Liver (tissue), 8 donors: ENCODE measurements at regions not wholly inside any gene's neighbourhood (a gene's known extent, or its start where the extent isn't known, plus 50 kb on each side); places are given as distances from the start of the nearest gene placed in this dataset.

Source experiments
- DNase-seq: peaks from one replicate; pipeline ENCODE4 v3.0.0-alpha.2; 2017; ENCODE audit warnings: low spot score
- H3K27ac ChIP-seq, 2 donors: one replicate each; pipeline ENCODE4 v1.7.0; 2013; ENCODE audit warnings: inconsistent platforms in 2 of 2, low read length in 2 of 2, control low read depth in 1 of 2, low read depth in 1 of 2, mild to moderate bottlenecking in 1 of 2
- H3K27me3 ChIP-seq, 4 donors: one replicate each; pipeline versions ENCODE4 v1.6.1 to v1.7.0; 2013; ENCODE audit warnings: low read length in 3 of 4, inconsistent platforms in 1 of 4, mild to moderate bottlenecking in 1 of 4, moderate library complexity in 1 of 4; ENCODE audit not compliant: control insufficient read depth in 4 of 4, insufficient read depth in 4 of 4
- H3K36me3 ChIP-seq, 4 donors: one replicate each; pipeline versions ENCODE4 v1.6.1 to v1.7.0; 2013; ENCODE audit warnings: low read length in 3 of 4, mild to moderate bottlenecking in 3 of 4, low read depth in 1 of 4, moderate library complexity in 1 of 4; ENCODE audit not compliant: control insufficient read depth in 4 of 4, insufficient read depth in 3 of 4
- H3K4me1 ChIP-seq, 4 donors: one replicate each; pipeline versions ENCODE4 v1.6.1 to v1.7.0; 2013; ENCODE audit warnings: low read length in 3 of 4, mild to moderate bottlenecking in 3 of 4, moderate library complexity in 1 of 4; ENCODE audit not compliant: control insufficient read depth in 4 of 4, insufficient read depth in 4 of 4
- H3K4me3 ChIP-seq, 3 donors: one replicate each; pipeline versions ENCODE4 v1.6.1 to v1.7.0; 2013; ENCODE audit warnings: low read length in 3 of 3, control low read depth in 1 of 3, low read depth in 1 of 3, mild to moderate bottlenecking in 1 of 3
- H3K9ac ChIP-seq, 2 donors: one replicate each; pipeline ENCODE4 v1.7.0; 2013; ENCODE audit warnings: low read length in 2 of 2, mild to moderate bottlenecking in 2 of 2, moderate library complexity in 2 of 2, control low read depth in 1 of 2, low read depth in 1 of 2
- H3K9me3 ChIP-seq, 4 donors: one replicate each; pipeline versions ENCODE4 v1.6.1 to v1.7.0; 2013; ENCODE audit warnings: low read length in 3 of 4; ENCODE audit not compliant: control insufficient read depth in 4 of 4
- EGR1 ChIP-seq, 2 donors: IDR thresholded peaks; 2 replicates each; pipeline ENCODE4 v1.6.1; 2016 to 2018; ENCODE audit warnings: antibody characterized with exemption in 2 of 2, low read depth in 2 of 2
- FOXA1 ChIP-seq: IDR thresholded peaks from 2 replicates; pipeline ENCODE4 v1.6.1; 2016; ENCODE audit warnings: antibody characterized with exemption
- FOXA2 ChIP-seq: IDR thresholded peaks from 2 replicates; pipeline ENCODE4 v1.6.1; 2016; ENCODE audit warnings: antibody characterized with exemption
- GABPA ChIP-seq, 2 donors: IDR thresholded peaks in 1 of 2; conservative IDR thresholded peaks in 1 of 2; 2 replicates each; pipeline ENCODE4 v1.6.1; 2016; ENCODE audit warnings: antibody characterized with exemption in 2 of 2, mild to moderate bottlenecking in 1 of 2, moderate library complexity in 1 of 2
- HNF4A ChIP-seq, 2 donors: conservative IDR thresholded peaks; 2 replicates each; pipeline ENCODE4 v1.6.1; 2016; ENCODE audit warnings: antibody characterized with exemption in 2 of 2, mild to moderate bottlenecking in 2 of 2
- HNF4G ChIP-seq: IDR thresholded peaks from 2 replicates; pipeline ENCODE4 v1.6.1; 2016; ENCODE audit warnings: antibody characterized with exemption
- JUND ChIP-seq, 2 donors: IDR thresholded peaks; 2 replicates each; pipeline ENCODE4 v1.6.1; 2016; ENCODE audit warnings: antibody characterized with exemption in 2 of 2
- NR2F2 ChIP-seq: IDR thresholded peaks from 2 replicates; pipeline ENCODE4 v1.6.1; 2016; ENCODE audit warnings: antibody characterized with exemption
- RAD21 ChIP-seq, 2 donors: IDR thresholded peaks; 2 replicates each; pipeline ENCODE4 v1.6.1; 2016; ENCODE audit warnings: antibody characterized with exemption in 2 of 2, mild to moderate bottlenecking in 2 of 2
- RXRA ChIP-seq, 2 donors: IDR thresholded peaks; 2 replicates each; pipeline ENCODE4 v1.6.1; 2017 to 2018; ENCODE audit warnings: antibody characterized with exemption in 2 of 2, mild to moderate bottlenecking in 1 of 2
- SP1 ChIP-seq: IDR thresholded peaks from 2 replicates; pipeline ENCODE4 v1.6.1; 2018; ENCODE audit warnings: antibody characterized with exemption, mild to moderate bottlenecking
- TAF1 ChIP-seq: conservative IDR thresholded peaks from 2 replicates; pipeline ENCODE4 v1.6.1; 2016; ENCODE audit warnings: antibody characterized with exemption, mild to moderate bottlenecking
- YY1 ChIP-seq: IDR thresholded peaks from 2 replicates; pipeline ENCODE4 v1.6.1; 2016; ENCODE audit warnings: antibody characterized with exemption, mild to moderate bottlenecking
- WGBS: extraction: QIAGEN DNeasy Blood & Tissue Kit; methylation state at CpG from one replicate; pipeline ENCODE4 v1.1.7; 2013; 5-methylcytosine and 5-hydroxymethylcytosine counted together
- TF ChIP-seq, protein P1 (sequence below): IDR thresholded peaks from 2 replicates; pipeline ENCODE4 v1.6.1; 2016; ENCODE audit warnings: antibody characterized with exemption
- TF ChIP-seq, protein P2 (sequence below): IDR thresholded peaks from 2 replicates; pipeline ENCODE4 v1.6.1; 2016; ENCODE audit warnings: antibody characterized with exemption
- TF ChIP-seq, protein P3 (sequence below): IDR thresholded peaks from 2 replicates; pipeline ENCODE4 v1.6.1; 2016; ENCODE audit warnings: antibody characterized with exemption
- TF ChIP-seq, protein P4 (sequence below): fragments of 150-350 bp; IDR thresholded peaks from 2 replicates; pipeline ENCODE4 v1.5.1; 2017; ENCODE audit warnings: improper control_type of control experiment, low read depth, low read length; ENCODE audit not compliant: missing input control
- TF ChIP-seq, protein P5 (sequence below): IDR thresholded peaks from 2 replicates; pipeline ENCODE4 v1.6.1; 2016; ENCODE audit warnings: antibody characterized with exemption, mild to moderate bottlenecking
- donor health status: healthy.
- donor health status: healthy.
- donor health status: healthy.
- donor health status: healthy.
- donor health status: healthy.

DNA sequence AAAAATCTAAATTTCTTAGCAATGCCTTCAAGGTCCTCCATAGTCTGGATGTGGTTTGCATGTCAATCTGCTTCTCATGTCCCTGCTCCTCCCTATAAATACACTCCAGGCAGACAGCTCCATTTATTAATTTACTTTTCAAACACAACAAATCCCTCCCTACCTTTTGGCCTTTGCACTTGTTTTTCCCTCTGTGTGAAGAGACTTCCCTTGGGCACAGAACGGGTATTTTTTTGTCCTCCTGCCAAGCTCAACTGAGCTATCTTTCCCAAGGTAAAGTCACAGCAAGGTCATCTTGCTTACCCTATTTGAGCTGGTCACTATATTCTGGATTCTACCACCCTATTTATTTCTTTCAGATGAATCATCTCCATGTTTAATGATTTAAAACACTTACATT is 159.6 kb upstream of the ANKH start:
- Histone ChIP-seq H3K27ac (peak overlapping the region in 1 of 2 donors; percentile 35), H3K4me3 (no peak overlapping the region), H3K36me3 (no peaks in the 10 kb centered on the region), H3K9me3 (no peaks in the 10 kb centered on the region), H3K27me3 (no peaks in the 10 kb centered on the region), H3K9ac (no peak overlapping the region), H3K4me1 (peaks cover 0 to 3% (median under 1%) of the 10 kb centered on the region in 4 donors)
- 21% methylated on average over 1 of the region's 1 CpG for WGBS
- TF ChIP-seq RXRA (IDR thresholded peaks at IDR 0.05): peak; percentile 75 to 85
- TF ChIP-seq HNF4G: peak; percentile 32
- TF ChIP-seq SP1: peak; percentile 79
- TF ChIP-seq, protein P1, sequence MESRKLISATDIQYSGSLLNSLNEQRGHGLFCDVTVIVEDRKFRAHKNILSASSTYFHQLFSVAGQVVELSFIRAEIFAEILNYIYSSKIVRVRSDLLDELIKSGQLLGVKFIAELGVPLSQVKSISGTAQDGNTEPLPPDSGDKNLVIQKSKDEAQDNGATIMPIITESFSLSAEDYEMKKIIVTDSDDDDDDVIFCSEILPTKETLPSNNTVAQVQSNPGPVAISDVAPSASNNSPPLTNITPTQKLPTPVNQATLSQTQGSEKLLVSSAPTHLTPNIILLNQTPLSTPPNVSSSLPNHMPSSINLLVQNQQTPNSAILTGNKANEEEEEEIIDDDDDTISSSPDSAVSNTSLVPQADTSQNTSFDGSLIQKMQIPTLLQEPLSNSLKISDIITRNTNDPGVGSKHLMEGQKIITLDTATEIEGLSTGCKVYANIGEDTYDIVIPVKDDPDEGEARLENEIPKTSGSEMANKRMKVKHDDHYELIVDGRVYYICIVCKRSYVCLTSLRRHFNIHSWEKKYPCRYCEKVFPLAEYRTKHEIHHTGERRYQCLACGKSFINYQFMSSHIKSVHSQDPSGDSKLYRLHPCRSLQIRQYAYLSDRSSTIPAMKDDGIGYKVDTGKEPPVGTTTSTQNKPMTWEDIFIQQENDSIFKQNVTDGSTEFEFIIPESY: peak; percentile 60
- peak; percentile 8 for TF ChIP-seq NR2F2
- no peak for TF ChIP-seq TAF1
- peak; percentile 82 to 88 for TF ChIP-seq HNF4A (conservative IDR thresholded peaks at IDR 0.05)
- peak in 1 of 2 donors; percentile 36 for TF ChIP-seq GABPA (IDR thresholded peaks at IDR 0.05 in 1 of 2, conservative IDR thresholded peaks at IDR 0.05 in 1 of 2)
- TF ChIP-seq YY1: peak; percentile 58
- TF ChIP-seq EGR1 (IDR thresholded peaks at IDR 0.05; ENCODE audit: low read depth in 2 of 2): peak in 1 of 2 donors; percentile 17
- TF ChIP-seq JUND (IDR thresholded peaks at IDR 0.05): peak in 1 of 2 donors; percentile 86
- peak; percentile 49 to 53 for TF ChIP-seq RAD21 (IDR thresholded peaks at IDR 0.05)
- peak; percentile 38 for TF ChIP-seq FOXA2
- TF ChIP-seq, protein P2, sequence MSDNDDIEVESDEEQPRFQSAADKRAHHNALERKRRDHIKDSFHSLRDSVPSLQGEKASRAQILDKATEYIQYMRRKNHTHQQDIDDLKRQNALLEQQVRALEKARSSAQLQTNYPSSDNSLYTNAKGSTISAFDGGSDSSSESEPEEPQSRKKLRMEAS: peak; percentile 45
- TF ChIP-seq, protein P3, sequence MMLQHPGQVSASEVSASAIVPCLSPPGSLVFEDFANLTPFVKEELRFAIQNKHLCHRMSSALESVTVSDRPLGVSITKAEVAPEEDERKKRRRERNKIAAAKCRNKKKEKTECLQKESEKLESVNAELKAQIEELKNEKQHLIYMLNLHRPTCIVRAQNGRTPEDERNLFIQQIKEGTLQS: peak; percentile 14
- TF ChIP-seq, protein P4, sequence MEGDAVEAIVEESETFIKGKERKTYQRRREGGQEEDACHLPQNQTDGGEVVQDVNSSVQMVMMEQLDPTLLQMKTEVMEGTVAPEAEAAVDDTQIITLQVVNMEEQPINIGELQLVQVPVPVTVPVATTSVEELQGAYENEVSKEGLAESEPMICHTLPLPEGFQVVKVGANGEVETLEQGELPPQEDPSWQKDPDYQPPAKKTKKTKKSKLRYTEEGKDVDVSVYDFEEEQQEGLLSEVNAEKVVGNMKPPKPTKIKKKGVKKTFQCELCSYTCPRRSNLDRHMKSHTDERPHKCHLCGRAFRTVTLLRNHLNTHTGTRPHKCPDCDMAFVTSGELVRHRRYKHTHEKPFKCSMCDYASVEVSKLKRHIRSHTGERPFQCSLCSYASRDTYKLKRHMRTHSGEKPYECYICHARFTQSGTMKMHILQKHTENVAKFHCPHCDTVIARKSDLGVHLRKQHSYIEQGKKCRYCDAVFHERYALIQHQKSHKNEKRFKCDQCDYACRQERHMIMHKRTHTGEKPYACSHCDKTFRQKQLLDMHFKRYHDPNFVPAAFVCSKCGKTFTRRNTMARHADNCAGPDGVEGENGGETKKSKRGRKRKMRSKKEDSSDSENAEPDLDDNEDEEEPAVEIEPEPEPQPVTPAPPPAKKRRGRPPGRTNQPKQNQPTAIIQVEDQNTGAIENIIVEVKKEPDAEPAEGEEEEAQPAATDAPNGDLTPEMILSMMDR: no peak
- TF ChIP-seq FOXA1: no peak
- TF ChIP-seq, protein P5, sequence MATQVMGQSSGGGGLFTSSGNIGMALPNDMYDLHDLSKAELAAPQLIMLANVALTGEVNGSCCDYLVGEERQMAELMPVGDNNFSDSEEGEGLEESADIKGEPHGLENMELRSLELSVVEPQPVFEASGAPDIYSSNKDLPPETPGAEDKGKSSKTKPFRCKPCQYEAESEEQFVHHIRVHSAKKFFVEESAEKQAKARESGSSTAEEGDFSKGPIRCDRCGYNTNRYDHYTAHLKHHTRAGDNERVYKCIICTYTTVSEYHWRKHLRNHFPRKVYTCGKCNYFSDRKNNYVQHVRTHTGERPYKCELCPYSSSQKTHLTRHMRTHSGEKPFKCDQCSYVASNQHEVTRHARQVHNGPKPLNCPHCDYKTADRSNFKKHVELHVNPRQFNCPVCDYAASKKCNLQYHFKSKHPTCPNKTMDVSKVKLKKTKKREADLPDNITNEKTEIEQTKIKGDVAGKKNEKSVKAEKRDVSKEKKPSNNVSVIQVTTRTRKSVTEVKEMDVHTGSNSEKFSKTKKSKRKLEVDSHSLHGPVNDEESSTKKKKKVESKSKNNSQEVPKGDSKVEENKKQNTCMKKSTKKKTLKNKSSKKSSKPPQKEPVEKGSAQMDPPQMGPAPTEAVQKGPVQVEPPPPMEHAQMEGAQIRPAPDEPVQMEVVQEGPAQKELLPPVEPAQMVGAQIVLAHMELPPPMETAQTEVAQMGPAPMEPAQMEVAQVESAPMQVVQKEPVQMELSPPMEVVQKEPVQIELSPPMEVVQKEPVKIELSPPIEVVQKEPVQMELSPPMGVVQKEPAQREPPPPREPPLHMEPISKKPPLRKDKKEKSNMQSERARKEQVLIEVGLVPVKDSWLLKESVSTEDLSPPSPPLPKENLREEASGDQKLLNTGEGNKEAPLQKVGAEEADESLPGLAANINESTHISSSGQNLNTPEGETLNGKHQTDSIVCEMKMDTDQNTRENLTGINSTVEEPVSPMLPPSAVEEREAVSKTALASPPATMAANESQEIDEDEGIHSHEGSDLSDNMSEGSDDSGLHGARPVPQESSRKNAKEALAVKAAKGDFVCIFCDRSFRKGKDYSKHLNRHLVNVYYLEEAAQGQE: peak; percentile 50
- DNase-seq: no peak
